Spinal cord (tissue), 9 donors: ENCODE measurements at regions not wholly inside any gene's neighbourhood (a gene's known extent, or its start where the extent isn't known, plus 50 kb on each side); places are given as distances from the start of the nearest gene placed in this dataset.

Source experiments
- DNase-seq, 6 donors: peaks; one replicate each; pipeline versions ENCODE4 v3.0.0 to v3.0.0-alpha.2; 2013 to 2015; ENCODE audit warnings: low spot score in 6 of 6, low read depth in 4 of 6
- H3K27ac ChIP-seq: one replicate; pipeline ENCODE4 v1.5.1; 2013; ENCODE audit warnings: low read depth, low read length, control low read depth
- H3K27me3 ChIP-seq: one replicate; pipeline ENCODE4 v1.6.1; 2013; ENCODE audit warnings: low read length; ENCODE audit not compliant: control insufficient read depth, insufficient read depth
- H3K36me3 ChIP-seq: one replicate; pipeline ENCODE4 v1.6.1; 2013; ENCODE audit warnings: low read length; ENCODE audit not compliant: control insufficient read depth, insufficient read depth
- H3K4me1 ChIP-seq: one replicate; pipeline ENCODE4 v1.6.1; 2013; ENCODE audit warnings: low read length; ENCODE audit not compliant: control insufficient read depth, insufficient read depth
- H3K4me3 ChIP-seq: one replicate; pipeline ENCODE4 v1.5.1; 2013; ENCODE audit warnings: low read depth, low read length, control low read depth
- H3K9me3 ChIP-seq: one replicate; pipeline ENCODE4 v1.6.1; 2013; ENCODE audit warnings: low read length; ENCODE audit not compliant: control insufficient read depth, insufficient read depth
- WGBS: methylation state at CpG from one replicate; pipeline ENCODE4 v1.1.5; 2013; ENCODE audit warnings: missing lambda C conversion rate; ENCODE audit not compliant: insufficient coverage; 5-methylcytosine and 5-hydroxymethylcytosine counted together
- donor health status: healthy.

- no peak overlapping the region for H3K4me3 ChIP-seq
- 56% methylated on average over 12 of the region's 15 CpGs for WGBS
- DNase-seq, result peak in 1 of 6 donors; percentile 51
- no peak overlapping the region for H3K27ac ChIP-seq
- no peaks in the 10 kb centered on the region for H3K36me3 ChIP-seq
- peaks cover 22% of the 10 kb centered on the region for H3K4me1 ChIP-seq
- H3K9me3 ChIP-seq, result no peaks in the 10 kb centered on the region
- no peaks in the 10 kb centered on the region for H3K27me3 ChIP-seq
Observed at GRCh38 chr2:47654790-47655562, 84.2 kb upstream of the KCNK12 start.

- Histone ChIP-seq H3K4me3 (no peak overlapping the region), H3K27ac (no peak overlapping the region), H3K36me3 (no peaks in the 10 kb centered on the region), H3K9me3 (no peaks in the 10 kb centered on the region), H3K27me3 (no peaks in the 10 kb centered on the region), H3K4me1 (peaks cover 22% of the 10 kb centered on the region)
- DNase-seq, result peak in 4 of 6 donors; percentile 19 to 78 (median 36)
- 37% methylated on average over 12 of the region's 20 CpGs for WGBS
Observed at GRCh38 chr2:47653902-47654789, 83.4 kb upstream of the KCNK12 start.

GRCh38 chr2:47653036-47653435 lies 82.3 kb upstream of the KCNK12 start:
- no peak overlapping the region for H3K4me3 ChIP-seq
- no peaks in the 10 kb centered on the region for H3K36me3 ChIP-seq
- no peaks in the 10 kb centered on the region for H3K9me3 ChIP-seq
- 93% methylated on average over 3 of the region's 6 CpGs for WGBS
- H3K4me1 ChIP-seq, result peaks cover 22% of the 10 kb centered on the region
- no peak overlapping the region for H3K27ac ChIP-seq
- no peaks in the 10 kb centered on the region for H3K27me3 ChIP-seq
- no peak for DNase-seq

- Histone ChIP-seq H3K27ac (no peak overlapping the region), H3K36me3 (no peaks in the 10 kb centered on the region), H3K27me3 (no peaks in the 10 kb centered on the region), H3K4me3 (no peak overlapping the region), H3K4me1 (peaks cover 22% of the 10 kb centered on the region), H3K9me3 (no peaks in the 10 kb centered on the region)
- peak in 1 of 6 donors; percentile 67 for DNase-seq
- 61% methylated on average over 5 of the region's 10 CpGs for WGBS
Observed at GRCh38 chr2:47652061-47652690, 81.4 kb upstream of the KCNK12 start.

- no peaks in the 10 kb centered on the region for H3K9me3 ChIP-seq
- no peaks in the 10 kb centered on the region for H3K27me3 ChIP-seq
- H3K36me3 ChIP-seq, result no peaks in the 10 kb centered on the region
- H3K4me3 ChIP-seq, result no peak overlapping the region
- DNase-seq, result no peak
- WGBS, result 66% methylated on average over 3 of the region's 5 CpGs
- no peak overlapping the region for H3K27ac ChIP-seq
- peaks cover 22% of the 10 kb centered on the region for H3K4me1 ChIP-seq
Observed at GRCh38 chr2:47651296-47651695, 80.5 kb upstream of the KCNK12 start.

GRCh38 chr2:47650001-47650535 lies 79.3 kb upstream of the KCNK12 start:
- no peak overlapping the region for H3K27ac ChIP-seq
- 69% methylated on average over 7 of the region's 9 CpGs for WGBS

GRCh38 chr2:47645246-47645645 lies 74.5 kb upstream of the KCNK12 start:
- Histone ChIP-seq H3K4me1 (no peaks in the 10 kb centered on the region), H3K9me3 (no peaks in the 10 kb centered on the region), H3K27me3 (no peaks in the 10 kb centered on the region), H3K27ac (no peak overlapping the region), H3K4me3 (no peak overlapping the region), H3K36me3 (no peaks in the 10 kb centered on the region)
- DNase-seq, result no peak
- WGBS, result no CpG with 5 or more reads among the region's 1 CpG

More at GRCh38 chr2:47650001-47650535, 79.3 kb upstream of the KCNK12 start:
- no peak for DNase-seq
- Histone ChIP-seq H3K9me3 (no peaks in the 10 kb centered on the region), H3K4me1 (peaks cover 18% of the 10 kb centered on the region), H3K27me3 (no peaks in the 10 kb centered on the region), H3K4me3 (no peak overlapping the region), H3K36me3 (no peaks in the 10 kb centered on the region)

- no peaks in the 10 kb centered on the region for H3K36me3 ChIP-seq
- no peaks in the 10 kb centered on the region for H3K4me1 ChIP-seq
- no CpG with 5 or more reads among the region's 4 CpGs for WGBS
- H3K9me3 ChIP-seq, result no peaks in the 10 kb centered on the region
- H3K27me3 ChIP-seq, result no peaks in the 10 kb centered on the region
- no peak overlapping the region for H3K27ac ChIP-seq
- DNase-seq, result no peak
- H3K4me3 ChIP-seq, result no peak overlapping the region
Observed at GRCh38 chr2:47644351-47644750, 73.6 kb upstream of the KCNK12 start.

GRCh38 chr2:47641366-47641765 lies 70.6 kb upstream of the KCNK12 start:
- Histone ChIP-seq H3K9me3 (no peaks in the 10 kb centered on the region), H3K4me3 (no peak overlapping the region), H3K36me3 (no peaks in the 10 kb centered on the region), H3K27me3 (no peaks in the 10 kb centered on the region), H3K27ac (no peak overlapping the region), H3K4me1 (no peaks in the 10 kb centered on the region)
- no peak for DNase-seq
- WGBS, result no CpG with 5 or more reads among the region's 2 CpGs
